HG03571 (cell line): ENCODE measurements at regions not wholly inside any gene's neighbourhood (a gene's known extent, or its start where the extent isn't known, plus 50 kb on each side); places are given as distances from the start of the nearest gene placed in this dataset.
"Not testable (repeated sequence)": the region's sequence is repeated elsewhere in the genome, so short reads cannot be mapped to it uniquely, and the experiment has no call there.

Source experiments
- ATAC-seq: cut with Tn5 transposase; IDR thresholded peaks from one replicate; pipeline ENCODE4 v1.9.1; 2021; ENCODE audit not compliant: unreplicated experiment

- ATAC-seq, result no peak
Measured at GRCh38 chr1:193415256-193415655, 228.8 kb upstream of the B3GALT2 start.

- no peak for ATAC-seq
Measured at GRCh38 chr1:193413376-193413775, 227.0 kb upstream of the B3GALT2 start.

- no peak for ATAC-seq
Measured at GRCh38 chr1:193412748-193413147, 226.3 kb upstream of the B3GALT2 start.

GRCh38 chr1:193411714-193412113 lies 225.3 kb upstream of the B3GALT2 start:
- no peak for ATAC-seq

- ATAC-seq, result no peak
Measured at GRCh38 chr1:193411215-193411614, 224.8 kb upstream of the B3GALT2 start.

GRCh38 chr1:193408782-193409293 lies 222.4 kb upstream of the B3GALT2 start:
- no peak for ATAC-seq

GRCh38 chr1:193406901-193407300 lies 220.5 kb upstream of the B3GALT2 start:
- ATAC-seq, result peak; percentile 68

GRCh38 chr1:193404236-193404635 lies 217.8 kb upstream of the B3GALT2 start:
- no peak for ATAC-seq

GRCh38 chr1:193402977-193403376 lies 216.6 kb upstream of the B3GALT2 start:
- no peak for ATAC-seq

- no peak for ATAC-seq
Measured at GRCh38 chr1:193402037-193402436, 215.6 kb upstream of the B3GALT2 start.

GRCh38 chr1:193394336-193394735 lies 207.9 kb upstream of the B3GALT2 start:
- ATAC-seq, result no peak

GRCh38 chr1:193392686-193393085 lies 206.3 kb upstream of the B3GALT2 start:
- ATAC-seq, result no peak

- no peak for ATAC-seq
Measured at GRCh38 chr1:193388683-193389082, 202.3 kb upstream of the B3GALT2 start.

- no peak for ATAC-seq
Measured at GRCh38 chr1:193388165-193388564, 201.8 kb upstream of the B3GALT2 start.

- no peak for ATAC-seq
Measured at GRCh38 chr1:193387406-193387805, 201.0 kb upstream of the B3GALT2 start.

- ATAC-seq, result not testable (repeated sequence)
Measured at GRCh38 chr1:193378451-193378850, 192.0 kb upstream of the B3GALT2 start.

GRCh38 chr1:193377472-193377871 lies 191.1 kb upstream of the B3GALT2 start:
- ATAC-seq, result no peak

GRCh38 chr1:193372553-193372952 lies 186.1 kb upstream of the B3GALT2 start:
- ATAC-seq, result no peak

GRCh38 chr1:193368302-193368701 lies 181.9 kb upstream of the B3GALT2 start:
- ATAC-seq, result peak; percentile 55

- peak; percentile 30 for ATAC-seq
Measured at GRCh38 chr1:193367863-193368262, 181.4 kb upstream of the B3GALT2 start.

GRCh38 chr1:193366764-193367507 lies 180.5 kb upstream of the B3GALT2 start:
- no peak for ATAC-seq

GRCh38 chr1:193365966-193366365 lies 179.6 kb upstream of the B3GALT2 start:
- ATAC-seq, result no peak

- ATAC-seq, result no peak
Measured at GRCh38 chr1:193359631-193360030, 173.2 kb upstream of the B3GALT2 start.
